GM23248 (cell line): ENCODE measurements at regions not wholly inside any gene's neighbourhood (a gene's known extent, or its start where the extent isn't known, plus 50 kb on each side); places are given as distances from the start of the nearest gene placed in this dataset.
A peak's percentile ranks its signal among the peaks of the same experiment; 100 is the strongest.

Experiments
- DNase-seq: peaks from one replicate; pipeline ENCODE4 v3.0.0-alpha.2; 2015
- H2AFZ ChIP-seq: fragments of 200-600 bp; sonication (generic); 2 replicates; pipeline ENCODE4 v1.6.1; 2016; ENCODE audit warnings: antibody characterized with exemption
- H3F3A ChIP-seq: fragments of 200-600 bp; sonication (generic); 2 replicates; pipeline ENCODE4 v1.6.1; 2016; ENCODE audit warnings: mild to moderate bottlenecking, antibody characterized with exemption, mixed run types; ENCODE audit not compliant: insufficient read depth
- H3K27ac ChIP-seq: fragments of 200-600 bp; sonication (generic); 2 replicates; pipeline ENCODE4 v1.5.1; 2016; ENCODE audit warnings: mild to moderate bottlenecking
- H3K27me3 ChIP-seq: fragments of 200-600 bp; sonication (generic); replicated peaks from 2 replicates; pipeline ENCODE4 v1.6.1; 2016; ENCODE audit warnings: mild to moderate bottlenecking; ENCODE audit not compliant: insufficient read depth
- H3K36me3 ChIP-seq: fragments of 200-600 bp; sonication (generic); 2 replicates; pipeline ENCODE4 v1.6.1; 2016; ENCODE audit warnings: low read depth, mild to moderate bottlenecking
- H3K4me1 ChIP-seq: fragments of 200-600 bp; sonication (generic); 2 replicates; pipeline ENCODE4 v1.6.1; 2016; ENCODE audit warnings: mild to moderate bottlenecking; ENCODE audit not compliant: insufficient read depth
- H3K4me2 ChIP-seq: fragments of 200-600 bp; sonication (generic); one replicate; pipeline ENCODE4 v1.6.1; 2016; ENCODE audit warnings: mild to moderate bottlenecking; ENCODE audit not compliant: unreplicated experiment
- H3K4me3 ChIP-seq: fragments of 200-600 bp; sonication (generic); 2 replicates; pipeline ENCODE4 v1.5.1; 2016; ENCODE audit warnings: mild to moderate bottlenecking
- H3K79me2 ChIP-seq: fragments of 200-600 bp; sonication (generic); 2 replicates; pipeline ENCODE4 v1.6.1; 2016; ENCODE audit warnings: mild to moderate bottlenecking; ENCODE audit not compliant: insufficient read depth
- H3K9ac ChIP-seq: fragments of 200-600 bp; sonication (generic); 2 replicates; pipeline ENCODE4 v1.6.1; 2016; ENCODE audit warnings: mild to moderate bottlenecking
- H3K9me2 ChIP-seq: fragments of 200-600 bp; sonication (generic); 2 replicates; pipeline ENCODE4 v1.6.1; 2016; ENCODE audit warnings: mixed run types, mild to moderate bottlenecking, moderate library complexity; ENCODE audit not compliant: insufficient read depth
- H3K9me3 ChIP-seq: fragments of 200-600 bp; sonication (generic); one replicate; pipeline ENCODE4 v1.6.1; 2017; ENCODE audit warnings: low read depth
- H4K20me1 ChIP-seq: fragments of 200-600 bp; sonication (generic); 2 replicates; pipeline ENCODE4 v1.6.0; 2016; ENCODE audit not compliant: insufficient read depth
- EZH2 ChIP-seq: fragments of 200-600 bp; sonication (generic); IDR thresholded peaks from 2 replicates; pipeline ENCODE4 v1.6.1; 2018; ENCODE audit warnings: antibody characterized with exemption, mild to moderate bottlenecking; ENCODE audit not compliant: insufficient read depth, poor library complexity, severe bottlenecking
- EZH2phosphoT487 ChIP-seq: fragments of 200-600 bp; sonication (generic); IDR thresholded peaks from 2 replicates; pipeline ENCODE4 v1.6.1; 2018; ENCODE audit warnings: antibody characterized with exemption, moderate library complexity, mild to moderate bottlenecking, low read depth; ENCODE audit not compliant: insufficient read depth
- WGBS, 2 experiments: methylation state at CpG; one replicate each; pipeline ENCODE4 v1.1.6; 2015 to 2017; ENCODE audit warnings: low lambda C conversion rate in 2 of 2, low coverage in 1 of 2; ENCODE audit errors: missing lambda C conversion rate in 2 of 2; 5-methylcytosine and 5-hydroxymethylcytosine counted together
- in situ Hi-C: fragments of 300-500 bp; cut with MboI; formaldehyde crosslinking; loops from 2 replicates; pipeline ENCODE4 v1.15.0; 2020

- in situ Hi-C loops = no loop called here
- H3K27ac ChIP-seq = peak overlapping the region; percentile 45
- no peaks in the 10 kb centered on the region for H4K20me1 ChIP-seq
- H3K9me3 ChIP-seq = no peaks in the 10 kb centered on the region
- peaks cover 58% of the 10 kb centered on the region for H3K4me1 ChIP-seq
- H3K4me2 ChIP-seq = peak overlapping the region; percentile 15
- peaks cover 55% of the 10 kb centered on the region for H3F3A ChIP-seq
- H3K9me2 ChIP-seq = no peaks in the 10 kb centered on the region
- H3K27me3 ChIP-seq = no peaks in the 10 kb centered on the region
- no peak for TF ChIP-seq EZH2phosphoT487
- no peak for TF ChIP-seq EZH2
- H3K4me3 ChIP-seq = no peak overlapping the region
- H3K36me3 ChIP-seq = no peaks in the 10 kb centered on the region
- H3K79me2 ChIP-seq = no peaks in the 10 kb centered on the region
- 2% methylated on average over 2 of the region's 2 CpGs for WGBS, 2 experiments
- no peak overlapping the region for H2AFZ ChIP-seq
- peak; percentile 94 for DNase-seq
- no peak overlapping the region for H3K9ac ChIP-seq
Measured at GRCh38 chr5:93189707-93190120, 391.3 kb downstream of the NR2F1-AS1 start.

GRCh38 chr5:93188876-93189485 lies 392.0 kb downstream of the NR2F1-AS1 start:
- 99 to 100% methylated on average over 3 of the region's 3 CpGs for WGBS, 2 experiments
- H2AFZ ChIP-seq = no peak overlapping the region
- no peak overlapping the region for H3K9ac ChIP-seq

GRCh38 chr5:93186076-93186682 lies 394.8 kb downstream of the NR2F1-AS1 start:
- WGBS, 2 experiments = 7 to 13% methylated on average over 3 of the region's 3 CpGs
- Histone ChIP-seq H3F3A (peaks cover 37% of the 10 kb centered on the region), H3K9me3 (no peaks in the 10 kb centered on the region), H3K9ac (peak overlapping the region; percentile 30; the same call in 1 of the 2 replicates), H3K4me2 (peak overlapping the region; percentile 53), H3K4me1 (peaks cover 34% of the 10 kb centered on the region), H3K27ac (peak overlapping the region; percentile 76), H3K36me3 (no peaks in the 10 kb centered on the region), H3K79me2 (no peaks in the 10 kb centered on the region), H2AFZ (peak overlapping the region; percentile 25; the same call in 1 of the 2 replicates), H4K20me1 (no peaks in the 10 kb centered on the region), H3K9me2 (no peaks in the 10 kb centered on the region), H3K4me3 (no peak overlapping the region), H3K27me3 (no peaks in the 10 kb centered on the region)
- TF ChIP-seq EZH2 = no peak
- TF ChIP-seq EZH2phosphoT487 = no peak
- in situ Hi-C loops = no loop called here
- DNase-seq = peak; percentile 91

More at GRCh38 chr5:93188876-93189485, 392.0 kb downstream of the NR2F1-AS1 start:
- Histone ChIP-seq H4K20me1 (no peaks in the 10 kb centered on the region), H3K36me3 (no peaks in the 10 kb centered on the region), H3F3A (peaks cover 55% of the 10 kb centered on the region), H3K79me2 (no peaks in the 10 kb centered on the region), H3K27me3 (no peaks in the 10 kb centered on the region), H3K9me2 (no peaks in the 10 kb centered on the region), H3K4me2 (peak overlapping the region; percentile 7), H3K9me3 (no peaks in the 10 kb centered on the region), H3K4me3 (no peak overlapping the region), H3K27ac (peak overlapping the region; percentile 45), H3K4me1 (peaks cover 58% of the 10 kb centered on the region)
- in situ Hi-C loops = no loop called here
- DNase-seq = no peak
- TF ChIP-seq EZH2 (no peak), EZH2phosphoT487 (no peak)

GRCh38 chr5:93184041-93184440 lies 397.0 kb downstream of the NR2F1-AS1 start:
- TF ChIP-seq EZH2 (no peak), EZH2phosphoT487 (no peak)

More at GRCh38 chr5:93184041-93184440, 397.0 kb downstream of the NR2F1-AS1 start:
- no peaks in the 10 kb centered on the region for H3K79me2 ChIP-seq
- in situ Hi-C loops = no loop called here
- H4K20me1 ChIP-seq = no peaks in the 10 kb centered on the region
- no peak overlapping the region for H3K9ac ChIP-seq
- no peak overlapping the region for H3K4me2 ChIP-seq
- peaks cover 18% of the 10 kb centered on the region for H3F3A ChIP-seq
- no peaks in the 10 kb centered on the region for H3K9me2 ChIP-seq
- DNase-seq = no peak
- 79 to 82% methylated on average over 1 of the region's 1 CpG for WGBS, 2 experiments
- no peaks in the 10 kb centered on the region for H3K36me3 ChIP-seq
- H3K27ac ChIP-seq = no peak overlapping the region
- H2AFZ ChIP-seq = no peak overlapping the region
- H3K9me3 ChIP-seq = no peaks in the 10 kb centered on the region
- peaks cover 21% of the 10 kb centered on the region for H3K4me1 ChIP-seq
- H3K4me3 ChIP-seq = no peak overlapping the region
- no peaks in the 10 kb centered on the region for H3K27me3 ChIP-seq
